Gastrocnemius medialis (tissue), 4 donors: ENCODE measurements at regions not wholly inside any gene's neighbourhood (a gene's known extent, or its start where the extent isn't known, plus 50 kb on each side); places are given as distances from the start of the nearest gene placed in this dataset.
A peak's percentile ranks its signal among the peaks of the same experiment; 100 is the strongest.

Source experiments
- ATAC-seq, 2 donors: fragments of 150-250 bp; one replicate each; pipeline ENCODE4 v1.9.1; 2016
- DNase-seq, 2 donors: peaks; one replicate each; pipeline ENCODE4 v3.0.0-alpha.2; 2019
- H3K27ac ChIP-seq, 4 donors: fragments of 200-600 bp; sonication (generic); 1 replicate in 1 of 4; 2 replicates in 3 of 4; pipeline ENCODE4 v1.5.1; 2016 to 2018; ENCODE audit warnings: mild to moderate bottlenecking in 2 of 4, moderate library complexity in 1 of 4
- H3K27me3 ChIP-seq, 3 donors: fragments of 200-600 bp; sonication (generic) in 2 of 3; 1 replicate in 1 of 3; 2 replicates in 2 of 3; pipeline versions ENCODE4 v1.5.1 to v1.6.0; 2016 to 2019; ENCODE audit warnings: mild to moderate bottlenecking in 1 of 3, moderate library complexity in 1 of 3
- H3K36me3 ChIP-seq, 2 donors: fragments of 200-600 bp; sonication (generic) in 1 of 2; one replicate each; pipeline ENCODE4 v1.5.1; 2017 to 2018
- H3K4me1 ChIP-seq, 2 donors: fragments of 200-600 bp; sonication (generic) in 1 of 2; one replicate each; pipeline ENCODE4 v1.5.1; 2016 to 2017; ENCODE audit warnings: mild to moderate bottlenecking in 2 of 2
- H3K4me3 ChIP-seq, 4 donors: fragments of 200-600 bp; sonication (generic) in 3 of 4; 1 replicate in 1 of 4; 2 replicates in 3 of 4; pipeline ENCODE4 v1.5.1; 2016 to 2019; ENCODE audit warnings: mild to moderate bottlenecking in 2 of 4
- H3K9me3 ChIP-seq, 3 donors: fragments of 200-600 bp; sonication (generic) in 2 of 3; 1 replicate in 1 of 3; 2 replicates in 2 of 3; pipeline ENCODE4 v1.5.1; 2016 to 2019
- CTCF ChIP-seq, 5 experiments: fragments of 450-650 bp in 3 of 5; fragments of 200-600 bp in 2 of 5; sonication (generic) in 2 of 5; IDR thresholded peaks in 4 of 5; conservative IDR thresholded peaks in 1 of 5; 1 replicate in 4 of 5; 2 replicates in 1 of 5; pipeline ENCODE4 v1.5.1; 2016 to 2019; ENCODE audit warnings: antibody characterized with exemption in 5 of 5, mild to moderate bottlenecking in 3 of 5, moderate library complexity in 3 of 5
- POLR2A ChIP-seq, 2 donors: fragments of 450-650 bp; IDR thresholded peaks; one replicate each; pipeline ENCODE4 v1.6.1; 2017; ENCODE audit warnings: antibody characterized with exemption in 2 of 2, mild to moderate bottlenecking in 2 of 2, moderate library complexity in 2 of 2
- in situ Hi-C, 4 donors: fragments of 200-750 bp; cut with MboI; loops; one replicate each; pipeline versions ENCODE4 v1.15.0 to v1.8.0; 2017; ENCODE audit warnings: low sequenced_read_pairs in 4 of 4
- intact Hi-C: fragments of 100-400 bp; cut with DNase I; formaldehyde crosslinking; loops from one replicate; pipeline ENCODE4 v1.15.1; 2023; ENCODE audit warnings: low total_unique reads

GRCh38 chr5:67648201-67648671 is 451.6 kb upstream of the CD180 start:
- Histone ChIP-seq H3K9me3 (no peaks in the 10 kb centered on the region), H3K36me3 (no peaks in the 10 kb centered on the region), H3K27me3 (no peaks in the 10 kb centered on the region), H3K4me1 (peaks cover 17 to 24% of the 10 kb centered on the region in 2 donors), H3K27ac (peak overlapping the region; percentile 42 to 78 (median 66)), H3K4me3 (no peak overlapping the region)
- ATAC-seq (peak; percentile 87 to 94), DNase-seq (peak; percentile 76 to 86)
- in situ Hi-C loops, result no loop called here
- no peak for TF ChIP-seq CTCF (IDR thresholded peaks at IDR 0.05 in 4 of 5, conservative IDR thresholded peaks at IDR 0.05 in 1 of 5)
- no peak for TF ChIP-seq POLR2A (IDR thresholded peaks at IDR 0.05)
- intact Hi-C loops, result no loop called here

- no peak overlapping the region for H3K4me3 ChIP-seq
- intact Hi-C loops (no loop called here), in situ Hi-C loops (no loop called here)
- H3K27me3 ChIP-seq, result no peaks in the 10 kb centered on the region
- no peaks in the 10 kb centered on the region for H3K36me3 ChIP-seq
- TF ChIP-seq POLR2A (IDR thresholded peaks at IDR 0.05), result no peak
- no peak for TF ChIP-seq CTCF (IDR thresholded peaks at IDR 0.05 in 4 of 5, conservative IDR thresholded peaks at IDR 0.05 in 1 of 5)
- H3K27ac ChIP-seq, result peak overlapping the region; percentile 42 to 78 (median 66)
- H3K9me3 ChIP-seq, result no peaks in the 10 kb centered on the region
- ATAC-seq, result peak; percentile 1 to 22
- peaks cover 21 to 24% of the 10 kb centered on the region in 2 donors for H3K4me1 ChIP-seq
- DNase-seq, result no peak
These were observed 451.2 kb upstream of the CD180 start for GRCh38 chr5:67647772-67648171.

GRCh38 chr5:67644221-67644920 is 447.8 kb upstream of the CD180 start:
- no peaks in the 10 kb centered on the region for H3K9me3 ChIP-seq
- H3K4me3 ChIP-seq, result no peak overlapping the region
- peaks cover 22 to 32% of the 10 kb centered on the region in 2 donors for H3K4me1 ChIP-seq
- ATAC-seq (no peak), DNase-seq (no peak)
- intact Hi-C loops (no loop called here), in situ Hi-C loops (no loop called here)
- no peaks in the 10 kb centered on the region for H3K36me3 ChIP-seq
- TF ChIP-seq POLR2A (IDR thresholded peaks at IDR 0.05), result no peak
- TF ChIP-seq CTCF (IDR thresholded peaks at IDR 0.05 in 4 of 5, conservative IDR thresholded peaks at IDR 0.05 in 1 of 5), result no peak
- H3K27ac ChIP-seq, result no peak overlapping the region
- no peaks in the 10 kb centered on the region for H3K27me3 ChIP-seq

GRCh38 chr5:67643536-67643935 is 446.9 kb upstream of the CD180 start:
- no peaks in the 10 kb centered on the region for H3K9me3 ChIP-seq
- H3K36me3 ChIP-seq, result no peaks in the 10 kb centered on the region
- TF ChIP-seq CTCF (IDR thresholded peaks at IDR 0.05 in 4 of 5, conservative IDR thresholded peaks at IDR 0.05 in 1 of 5), result no peak
- TF ChIP-seq POLR2A (IDR thresholded peaks at IDR 0.05), result no peak
- DNase-seq, result no peak
- peaks cover 19 to 24% of the 10 kb centered on the region in 2 donors for H3K4me1 ChIP-seq
- intact Hi-C loops, result no loop called here
- no peak overlapping the region for H3K27ac ChIP-seq
- no peaks in the 10 kb centered on the region for H3K27me3 ChIP-seq
- no peak overlapping the region for H3K4me3 ChIP-seq
- in situ Hi-C loops, result no loop called here
- ATAC-seq, result no peak
